ENCODE measurements at regions not wholly inside any gene's neighbourhood (a gene's known extent, or its start where the extent isn't known, plus 50 kb on each side); places are given as distances from the start of the nearest gene placed in this dataset.

GRCh38 chr18:59758837-59759236, 61.6 kb upstream of the CCBE1 start:
- DNase-seq (ENCODE audit: low read depth, low spot score), result no peak

- DNase-seq (ENCODE audit: low read depth, low spot score), result no peak
Observed at GRCh38 chr18:59758106-59758505, 60.9 kb upstream of the CCBE1 start.

- no peak for DNase-seq (ENCODE audit: low read depth, low spot score)
Observed at GRCh38 chr18:59752666-59753065, 55.4 kb upstream of the CCBE1 start.

- no peak for DNase-seq (ENCODE audit: low read depth, low spot score)
Observed at GRCh38 chr18:59751186-59751585, 54.0 kb upstream of the CCBE1 start.

DNA sequence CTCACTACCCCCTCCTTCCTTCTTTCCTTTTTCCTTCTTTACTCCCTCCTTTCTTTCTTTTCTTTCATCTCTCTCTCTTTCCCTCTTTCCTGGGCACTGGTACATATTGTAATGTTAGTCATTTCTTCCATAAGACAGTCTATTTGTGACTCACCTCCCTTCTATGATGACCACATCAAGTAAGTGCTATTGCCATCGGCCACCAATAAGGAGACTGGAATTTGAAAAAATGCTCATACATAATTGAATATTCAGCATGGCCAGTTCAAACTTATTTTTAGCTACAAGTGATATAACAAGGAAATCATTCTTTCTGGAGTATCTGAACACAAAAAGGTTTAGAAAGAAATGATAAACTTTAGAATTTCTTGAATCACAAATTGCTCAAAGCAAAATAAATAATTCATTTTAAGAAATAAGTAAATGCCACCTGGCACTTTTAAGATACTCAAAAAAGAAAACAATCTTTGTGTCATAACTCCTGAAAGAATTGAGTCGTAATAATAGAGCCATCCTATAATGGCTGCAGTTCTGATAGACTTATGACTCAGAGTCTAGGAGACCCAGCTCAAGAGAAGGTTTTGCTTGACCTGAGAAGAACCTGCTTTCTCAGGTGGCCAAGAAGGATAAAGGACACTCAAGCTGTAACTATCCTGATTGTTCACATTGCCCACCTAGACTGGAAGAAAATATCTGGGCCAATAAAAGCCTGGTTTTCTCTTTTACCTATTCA, 51.6 kb upstream of the CCBE1 start:
- DNase-seq (ENCODE audit: low read depth, low spot score), result no peak
